GM04504 (cell line): ENCODE measurements at regions not wholly inside any gene's neighbourhood (a gene's known extent, or its start where the extent isn't known, plus 50 kb on each side); places are given as distances from the start of the nearest gene placed in this dataset.
"Not testable (repeated sequence)": the region's sequence is repeated elsewhere in the genome, so short reads cannot be mapped to it uniquely, and the experiment has no call there.

Experiments used
- DNase-seq: peaks from one replicate; pipeline ENCODE4 v3.0.0-alpha.2; 2012; ENCODE audit warnings: low read depth

- not testable (repeated sequence) for DNase-seq
Observed at GRCh38 chr10:46204482-46205102, 82.2 kb upstream of the ANTXRL start.

DNA sequence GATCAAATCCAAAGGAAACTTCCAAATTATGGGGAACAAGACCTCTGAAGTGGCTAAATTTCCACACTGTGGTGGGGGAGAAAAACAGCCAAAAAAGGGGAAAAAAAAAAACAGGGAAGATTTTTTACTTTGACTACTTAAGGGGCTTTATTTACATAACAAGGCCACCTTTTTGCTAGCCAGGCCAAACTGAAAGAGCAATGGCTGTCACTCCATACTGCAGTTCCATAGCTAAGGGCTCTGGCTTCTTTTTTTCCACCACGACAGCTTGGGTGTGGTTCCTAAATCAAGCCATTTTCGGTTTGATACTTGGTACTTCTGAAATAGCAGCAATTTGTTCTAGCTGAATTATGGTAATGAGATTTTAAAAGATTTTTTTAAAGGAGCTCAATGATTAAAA lies 76.4 kb upstream of the ANTXRL start:
- DNase-seq = not testable (repeated sequence)

DNA sequence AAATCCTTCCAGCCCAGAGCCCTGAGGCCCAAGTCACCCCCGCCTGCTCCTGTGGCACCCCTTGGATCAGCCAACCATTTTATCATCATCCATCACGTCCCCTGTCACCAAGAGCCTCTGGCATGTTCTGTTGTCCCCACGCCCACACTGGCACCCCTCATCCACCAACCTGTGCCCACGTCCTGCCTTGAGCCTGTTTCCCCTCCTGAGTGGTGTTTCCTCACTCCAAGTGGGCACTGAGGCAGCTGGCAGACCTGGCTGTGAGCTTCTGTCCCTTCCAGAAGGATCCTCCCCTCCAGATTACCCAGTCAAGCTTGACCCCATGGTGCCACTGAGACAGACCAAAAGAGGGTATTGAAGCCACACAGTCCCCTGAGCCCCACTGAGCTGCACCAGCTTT lies 71.4 kb upstream of the ANTXRL start:
- DNase-seq = no peak

DNA sequence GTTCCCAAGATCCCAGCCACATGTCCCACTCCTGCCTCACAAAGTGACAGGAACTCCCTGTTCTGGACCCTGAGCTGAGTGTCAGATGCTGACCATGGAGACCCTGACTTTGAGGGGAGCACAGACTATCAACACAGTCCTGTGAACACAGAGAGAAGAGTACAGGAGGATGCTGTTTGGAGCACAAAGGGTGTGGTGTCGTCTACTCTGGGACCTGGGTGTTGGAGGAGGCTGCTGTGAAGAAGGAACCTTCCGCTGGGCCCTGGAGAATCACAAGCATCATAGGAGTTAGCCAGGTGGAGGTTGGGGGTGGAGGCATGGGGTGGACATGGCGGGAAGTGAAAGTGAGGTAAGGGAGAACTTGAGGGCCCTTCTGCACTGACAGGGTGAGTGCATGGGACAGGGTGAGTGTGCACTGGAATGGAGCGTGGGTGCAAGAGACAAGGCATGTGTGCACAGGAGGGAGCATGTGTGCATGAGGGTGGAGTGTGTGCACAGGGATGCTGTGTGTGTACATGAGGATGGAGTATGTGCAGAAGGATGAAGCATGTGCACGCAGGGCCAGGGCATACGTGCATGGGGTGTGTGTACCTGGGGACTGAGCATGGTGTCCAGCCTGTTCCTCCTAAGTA lies 70.7 kb upstream of the ANTXRL start:
- no peak for DNase-seq

- DNase-seq = no peak
Observed at GRCh38 chr10:46216836-46217751, 69.7 kb upstream of the ANTXRL start.

- DNase-seq = no peak
Observed at GRCh38 chr10:46217752-46218453, 68.9 kb upstream of the ANTXRL start.

- DNase-seq = no peak
Observed at GRCh38 chr10:46218921-46219320, 67.9 kb upstream of the ANTXRL start.

- DNase-seq = not testable (repeated sequence)
Observed at GRCh38 chr10:46219431-46219990, 67.3 kb upstream of the ANTXRL start.

- no peak for DNase-seq
Observed at GRCh38 chr10:46220187-46220586, 66.6 kb upstream of the ANTXRL start.

DNA sequence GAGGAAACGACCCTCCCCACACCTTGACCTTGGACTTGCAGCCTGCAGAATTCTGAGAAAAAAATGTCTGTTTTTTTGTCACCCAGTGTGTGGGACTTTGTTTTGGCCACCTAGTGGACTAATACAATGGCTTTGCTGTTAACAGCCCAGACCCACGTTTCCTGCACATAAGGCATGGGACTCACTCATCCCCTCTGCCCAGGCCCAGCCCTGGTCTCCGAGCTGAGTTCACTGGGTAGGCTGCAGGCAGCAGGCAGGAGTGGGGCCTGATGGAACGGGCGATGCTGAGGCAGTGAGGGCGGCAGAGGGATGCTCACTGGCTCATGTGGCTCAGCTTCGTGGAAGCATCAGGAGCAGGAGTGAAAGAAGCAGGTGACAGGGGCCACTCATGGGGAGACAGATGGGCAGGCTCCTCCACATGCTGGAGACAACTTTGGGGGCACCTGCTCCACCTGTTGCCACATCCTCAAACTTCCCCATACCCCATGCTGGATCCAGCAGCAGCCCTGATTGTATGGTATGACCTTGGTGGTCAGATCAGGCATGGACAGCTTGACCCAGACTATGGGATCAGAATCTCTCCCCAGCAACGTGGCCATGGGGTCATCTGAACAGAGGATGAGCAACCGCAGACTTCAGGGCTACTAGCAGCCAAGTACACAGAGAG lies 65.8 kb upstream of the ANTXRL start:
- DNase-seq = no peak

DNA sequence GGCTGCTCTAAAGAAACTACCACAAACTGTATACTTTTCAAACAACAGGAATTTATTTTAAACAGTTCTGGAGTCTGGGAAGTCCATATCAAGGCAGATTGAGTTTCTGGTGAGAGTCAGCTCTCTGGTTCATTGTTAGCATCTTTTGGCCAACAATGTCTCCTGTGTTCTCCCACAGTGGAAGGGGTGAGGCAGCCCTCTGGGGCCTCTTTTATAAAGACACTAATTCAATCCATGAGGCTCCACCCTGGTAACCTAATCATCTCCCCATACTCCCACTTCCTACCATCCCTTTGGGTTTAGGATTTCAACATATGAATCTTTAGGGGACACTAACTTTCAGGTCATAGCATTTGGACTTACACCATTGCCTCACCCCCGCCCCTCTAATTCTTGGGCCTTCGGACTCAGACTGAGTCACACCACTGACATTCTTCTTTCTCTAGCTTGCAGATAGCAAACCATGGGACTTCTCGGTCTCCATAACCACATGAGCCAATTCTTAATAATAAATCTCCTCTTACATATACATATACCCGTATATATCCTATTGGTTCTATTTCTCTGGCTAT lies 64.3 kb upstream of the ANTXRL start:
- no peak for DNase-seq

GRCh38 chr10:46223064-46223480 lies 63.7 kb upstream of the ANTXRL start:
- no peak for DNase-seq

DNA sequence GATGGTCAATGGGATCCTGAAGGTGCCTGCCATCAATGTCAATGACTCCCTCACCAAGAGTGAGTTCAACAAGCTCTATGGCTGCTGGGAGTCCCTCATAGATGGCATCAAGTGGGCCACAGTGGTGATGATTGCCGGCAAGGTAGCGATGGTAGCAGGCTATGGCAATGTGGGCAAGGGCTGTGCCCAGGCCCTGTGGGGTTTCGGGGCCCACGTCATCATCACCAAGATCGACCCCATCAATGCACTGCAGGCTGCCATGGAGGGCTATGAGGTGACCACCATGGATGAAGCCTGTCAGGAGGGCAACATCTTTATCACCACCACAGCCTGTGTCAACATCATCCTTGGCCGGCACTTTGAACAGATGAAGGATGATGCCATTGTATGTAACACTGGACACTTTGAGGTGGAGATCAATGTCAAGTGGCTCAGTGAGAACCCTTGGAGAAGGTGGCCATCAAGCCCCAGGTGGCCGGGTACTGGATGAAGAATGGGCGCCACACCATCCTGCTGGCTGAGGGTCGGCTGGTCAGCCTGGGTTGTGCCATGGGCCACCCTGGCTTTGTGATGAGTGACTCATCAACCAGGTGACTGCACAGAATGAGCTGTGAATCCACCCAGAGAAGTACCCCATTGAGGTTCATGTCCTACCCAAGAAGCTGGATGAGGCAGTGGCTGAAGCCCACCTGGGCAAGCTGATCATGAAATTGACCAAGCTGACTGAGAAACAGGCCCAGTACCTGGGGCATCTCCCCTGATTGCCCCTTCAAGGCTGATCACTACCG lies 63.0 kb upstream of the ANTXRL start:
- DNase-seq = no peak

GRCh38 chr10:46224414-46224682 lies 62.4 kb upstream of the ANTXRL start:
- DNase-seq = no peak

DNA sequence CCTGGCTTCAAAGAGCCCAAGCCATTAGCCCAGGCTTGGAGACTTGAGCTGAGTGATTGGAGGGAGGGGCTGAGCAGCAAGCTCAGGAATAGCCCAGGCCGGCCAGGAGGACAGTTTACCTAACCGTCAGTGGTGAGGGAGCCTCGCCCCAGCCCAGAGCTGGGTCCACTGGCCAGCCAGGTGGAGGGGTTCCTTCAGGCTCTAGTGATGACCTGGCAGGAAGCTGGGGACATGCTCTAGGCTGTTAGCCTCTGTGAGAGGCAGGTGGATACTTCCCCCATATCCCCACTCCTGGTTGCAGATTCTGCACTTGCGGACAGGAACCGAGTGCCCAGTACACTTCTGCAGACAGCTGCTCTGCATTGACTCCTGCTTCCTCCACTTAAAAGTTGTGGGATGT lies 61.2 kb upstream of the ANTXRL start:
- DNase-seq = no peak

GRCh38 chr10:46226232-46226631 lies 60.6 kb upstream of the ANTXRL start:
- no peak for DNase-seq

DNA sequence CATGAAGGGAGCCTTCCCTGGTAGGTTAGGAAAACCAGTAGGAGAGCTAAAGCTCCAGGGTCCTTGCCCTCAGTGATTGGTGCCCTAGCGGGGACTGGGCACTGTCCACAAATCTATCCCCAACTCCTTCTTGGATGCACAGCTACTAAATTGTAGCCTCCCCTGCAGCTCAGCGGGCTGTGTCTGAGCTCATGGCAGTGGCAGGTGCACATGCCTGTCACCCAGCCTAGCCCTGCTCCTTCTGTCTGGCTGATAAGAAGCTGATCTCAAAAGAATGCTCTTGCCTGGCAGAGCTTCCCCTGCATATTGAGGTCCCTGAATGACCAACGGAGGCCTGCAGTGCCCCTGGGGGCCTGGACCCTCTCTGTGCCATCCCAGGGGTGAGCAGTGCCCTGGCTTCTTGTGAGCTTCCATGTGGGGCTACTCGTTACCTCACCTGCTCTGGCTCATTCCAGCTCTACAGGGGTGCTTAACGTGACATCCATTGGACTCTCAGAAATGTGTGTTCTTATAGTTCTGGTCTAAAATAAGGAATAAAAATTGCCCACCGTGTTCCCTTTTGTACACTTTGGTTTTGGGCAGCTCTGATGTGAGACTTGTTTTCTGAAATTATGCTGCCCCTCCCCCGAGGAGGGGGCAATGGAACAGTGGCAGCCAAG lies 59.8 kb upstream of the ANTXRL start:
- DNase-seq = no peak

- DNase-seq = no peak
Observed at GRCh38 chr10:46227571-46227935, 59.2 kb upstream of the ANTXRL start.

DNA sequence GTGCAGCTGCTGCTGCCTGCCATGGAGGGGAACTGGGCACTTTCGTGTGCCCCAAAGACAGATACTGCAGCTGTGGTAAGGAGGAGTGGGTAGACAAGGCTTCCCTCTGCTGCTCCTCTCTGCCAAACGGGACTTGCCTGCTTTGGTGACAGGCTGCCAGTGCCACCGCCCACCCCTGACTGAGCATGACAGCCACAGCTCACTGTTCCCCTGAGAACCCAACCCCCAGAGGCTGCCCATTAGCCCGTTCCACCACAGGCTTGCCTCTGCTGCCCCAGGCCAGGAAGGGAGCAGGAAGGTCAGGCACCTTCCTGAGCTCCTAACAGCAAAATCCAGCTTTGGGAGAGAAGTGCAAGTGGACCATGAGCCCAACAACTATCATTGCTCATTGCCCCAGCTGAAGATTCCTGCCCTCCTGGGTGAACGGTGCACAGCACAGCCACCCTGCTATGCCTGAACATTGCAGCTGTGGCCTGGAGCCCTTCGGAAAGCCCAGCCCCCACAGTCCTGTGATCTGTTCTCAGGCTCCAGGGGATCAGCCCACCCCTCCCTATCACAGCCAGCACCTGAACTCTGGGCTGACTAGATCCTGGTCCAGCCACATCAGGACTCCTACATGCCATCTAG lies 58.7 kb upstream of the ANTXRL start:
- DNase-seq = no peak
